B cell (primary cell): ENCODE measurements at regions not wholly inside any gene's neighbourhood (a gene's known extent, or its start where the extent isn't known, plus 50 kb on each side); places are given as distances from the start of the nearest gene placed in this dataset.

ENCODE experiments used
- ATAC-seq: fragments of 200-7000 bp; cut with Tn5 transposase; one replicate; pipeline ENCODE4 v1.10.0; 2021; ENCODE audit warnings: low read depth, mild to moderate bottlenecking, moderate number of reproducible peaks, moderate library complexity
- CTCF ChIA-PET: fragments of 350-600 bp; sonication (Branson Sonifier 250); formaldehyde crosslinking; loops from one replicate; lab custom pipeline; 2021; ENCODE audit warnings: antibody characterized with exemption, inconsistent platforms; lab: Charles Lee
- POLR2A ChIA-PET: fragments of 350-600 bp; sonication (Branson Sonifier 250); formaldehyde crosslinking; loops from one replicate; lab custom pipeline; 2021; ENCODE audit warnings: antibody characterized with exemption; lab: Charles Lee
- DNase-seq: peaks from one replicate; pipeline ENCODE4 v3.0.0; 2013
- H2AFZ ChIP-seq: 2 replicates; pipeline ENCODE4 v1.6.1; 2012; ENCODE audit warnings: mild to moderate bottlenecking, low read depth, low read length; ENCODE audit not compliant: insufficient read depth, poor library complexity, severe bottlenecking
- H3K27ac ChIP-seq, 2 donors: 1 replicate in 1 of 2; 2 replicates in 1 of 2; pipeline ENCODE4 v1.5.1; 2012 to 2013; ENCODE audit warnings: low read length in 2 of 2, mild to moderate bottlenecking in 2 of 2, moderate library complexity in 1 of 2
- H3K27me3 ChIP-seq, 4 experiments: fragments of 200-600 bp in 1 of 4; sonication (generic) in 1 of 4; replicated peaks in 1 of 4; 1 replicate in 2 of 4; 2 replicates in 2 of 4; pipeline versions ENCODE4 v1.6.1 to v1.7.0; 2013 to 2016; ENCODE audit warnings: low read length in 3 of 4, mild to moderate bottlenecking in 2 of 4, mixed read lengths in 1 of 4, moderate library complexity in 1 of 4; ENCODE audit not compliant: insufficient read depth in 4 of 4, control insufficient read depth in 3 of 4; ENCODE audit errors: control extremely low read depth in 1 of 4
- H3K36me3 ChIP-seq, 2 experiments: replicated peaks in 1 of 2; 1 replicate in 1 of 2; 2 replicates in 1 of 2; pipeline versions ENCODE4 v1.6.1 to v1.7.1; 2013; ENCODE audit warnings: low read length in 1 of 2; ENCODE audit not compliant: insufficient read depth in 2 of 2, control insufficient read depth in 1 of 2; ENCODE audit errors: control extremely low read depth in 1 of 2, extremely low read depth in 1 of 2
- H3K4me1 ChIP-seq, 2 donors: fragments of 200-600 bp in 1 of 2; sonication (generic) in 1 of 2; 1 replicate in 1 of 2; 2 replicates in 1 of 2; pipeline versions ENCODE4 v1.5.1 to v1.6.1; 2013 to 2017; ENCODE audit warnings: low read length in 2 of 2; ENCODE audit not compliant: control insufficient read depth in 2 of 2, insufficient read depth in 2 of 2
- H3K4me2 ChIP-seq: replicated peaks from 2 replicates; pipeline ENCODE3; 2012; ENCODE audit warnings: mild to moderate bottlenecking, low read depth, low read length; ENCODE audit not compliant: poor library complexity, severe bottlenecking
- H3K4me3 ChIP-seq, 5 experiments: fragments of 200-600 bp in 1 of 5; sonication (generic) in 1 of 5; 1 replicate in 3 of 5; 2 replicates in 2 of 5; pipeline versions ENCODE4 v1.5.1 to v1.7.0; 2011 to 2016; ENCODE audit warnings: low read length in 4 of 5, mild to moderate bottlenecking in 4 of 5, low read depth in 2 of 5, control low read depth in 1 of 5, moderate library complexity in 1 of 5; ENCODE audit not compliant: insufficient read depth in 1 of 5; ENCODE audit errors: control extremely low read depth in 1 of 5, extremely low read depth in 1 of 5
- H3K79me2 ChIP-seq: fragments of 200-600 bp; sonication (generic); one replicate; pipeline ENCODE4 v1.6.0; 2016; ENCODE audit warnings: low read length; ENCODE audit not compliant: control insufficient read depth, insufficient read depth
- H3K9ac ChIP-seq: fragments of 200-600 bp; sonication (generic); 2 replicates; pipeline ENCODE4 v1.6.1; 2017; ENCODE audit warnings: mild to moderate bottlenecking, low read length, moderate library complexity
- H3K9me3 ChIP-seq, 3 donors: one replicate each; pipeline versions ENCODE4 v1.6.1 to v1.7.1; 2013; ENCODE audit warnings: low read length in 2 of 3; ENCODE audit not compliant: control insufficient read depth in 2 of 3, insufficient read depth in 1 of 3; ENCODE audit errors: control extremely low read depth in 1 of 3
- H4K20me1 ChIP-seq: 2 replicates; pipeline ENCODE4 v1.6.0; 2012; ENCODE audit warnings: mild to moderate bottlenecking, low read length; ENCODE audit not compliant: insufficient read depth, control insufficient read depth, poor library complexity, severe bottlenecking
- H3K27ac Mint-ChIP-seq: one replicate; pipeline ENCODE4 v1.8.0; 2021; ENCODE audit warnings: mixed read lengths
- H3K27me3 Mint-ChIP-seq: one replicate; pipeline ENCODE4 v1.8.0; 2021; ENCODE audit warnings: mixed read lengths
- H3K4me1 Mint-ChIP-seq: one replicate; pipeline ENCODE4 v1.8.0; 2021; ENCODE audit warnings: mixed read lengths
- H3K4me3 Mint-ChIP-seq: one replicate; pipeline ENCODE4 v1.8.0; 2021; ENCODE audit warnings: mixed read lengths
- H3K9me3 Mint-ChIP-seq: one replicate; pipeline ENCODE4 v1.8.0; 2022; ENCODE audit warnings: mixed read lengths; ENCODE audit not compliant: insufficient read depth
- EZH2 ChIP-seq: IDR thresholded peaks from 2 replicates; pipeline ENCODE4 v1.6.1; 2012; ENCODE audit warnings: borderline replicate concordance, low read depth, mild to moderate bottlenecking, moderate library complexity, low read length; ENCODE audit not compliant: insufficient read depth, poor library complexity, severe bottlenecking
- WGBS: methylation state at CpG from one replicate; pipeline ENCODE4 v1.1.5; 2013; ENCODE audit warnings: missing lambda C conversion rate; ENCODE audit not compliant: insufficient coverage; 5-methylcytosine and 5-hydroxymethylcytosine counted together
- intact Hi-C: fragments of 100-400 bp; cut with micrococcal nuclease; formaldehyde crosslinking; loops from one replicate; pipeline ENCODE4 v1.10.0; 2022
- TF ChIP-seq, protein P1 (sequence below): fragments of 200-600 bp; IDR thresholded peaks from one replicate; pipeline ENCODE4 v1.8.0; 2022; ENCODE audit warnings: antibody characterized with exemption, mild to moderate bottlenecking

DNA sequence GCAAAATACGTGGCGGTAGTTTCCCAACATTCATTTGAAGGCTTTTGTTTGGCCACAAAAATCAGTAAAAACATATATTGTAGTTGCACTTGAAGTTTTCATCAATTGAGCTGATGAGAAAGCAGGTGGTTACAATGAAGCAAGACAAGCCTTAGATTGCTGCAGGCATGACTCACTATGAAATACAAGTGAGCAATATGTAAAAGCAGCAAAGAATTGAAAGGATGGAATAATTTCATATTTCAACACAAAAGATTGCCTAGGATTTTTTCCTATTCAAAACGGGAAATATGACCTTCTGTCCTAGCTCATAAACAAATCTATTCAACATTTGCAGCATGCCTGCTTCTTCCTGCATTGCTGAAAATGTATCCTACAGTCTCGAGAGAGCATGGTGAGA, 190.9 kb upstream of the BANK1 start:
- no peaks in the 10 kb centered on the region for H3K27me3 Mint-ChIP-seq
- H3K4me3 Mint-ChIP-seq = no peak overlapping the region
- H3K27me3 ChIP-seq = no peaks in the 10 kb centered on the region
- no peak overlapping the region for H3K27ac Mint-ChIP-seq
- intact Hi-C loops = loop anchor here (10.0 kb wide), 1 partner anchor 135 kb away; no protein-coding TSS in a partner anchor
- H3K27ac ChIP-seq = no peak overlapping the region
- H3K4me3 ChIP-seq = no peak overlapping the region
- H3K4me1 ChIP-seq = peaks cover 10 to 14% of the 10 kb centered on the region in 2 donors
- TF ChIP-seq, protein P1, sequence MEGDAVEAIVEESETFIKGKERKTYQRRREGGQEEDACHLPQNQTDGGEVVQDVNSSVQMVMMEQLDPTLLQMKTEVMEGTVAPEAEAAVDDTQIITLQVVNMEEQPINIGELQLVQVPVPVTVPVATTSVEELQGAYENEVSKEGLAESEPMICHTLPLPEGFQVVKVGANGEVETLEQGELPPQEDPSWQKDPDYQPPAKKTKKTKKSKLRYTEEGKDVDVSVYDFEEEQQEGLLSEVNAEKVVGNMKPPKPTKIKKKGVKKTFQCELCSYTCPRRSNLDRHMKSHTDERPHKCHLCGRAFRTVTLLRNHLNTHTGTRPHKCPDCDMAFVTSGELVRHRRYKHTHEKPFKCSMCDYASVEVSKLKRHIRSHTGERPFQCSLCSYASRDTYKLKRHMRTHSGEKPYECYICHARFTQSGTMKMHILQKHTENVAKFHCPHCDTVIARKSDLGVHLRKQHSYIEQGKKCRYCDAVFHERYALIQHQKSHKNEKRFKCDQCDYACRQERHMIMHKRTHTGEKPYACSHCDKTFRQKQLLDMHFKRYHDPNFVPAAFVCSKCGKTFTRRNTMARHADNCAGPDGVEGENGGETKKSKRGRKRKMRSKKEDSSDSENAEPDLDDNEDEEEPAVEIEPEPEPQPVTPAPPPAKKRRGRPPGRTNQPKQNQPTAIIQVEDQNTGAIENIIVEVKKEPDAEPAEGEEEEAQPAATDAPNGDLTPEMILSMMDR = no peak
- no peak for TF ChIP-seq EZH2
- ATAC-seq (no peak), DNase-seq (no peak)
- H2AFZ ChIP-seq = no peak overlapping the region
- H3K4me1 Mint-ChIP-seq = peaks cover 15% of the 10 kb centered on the region
- no peak overlapping the region for H3K9ac ChIP-seq
- H3K79me2 ChIP-seq = no peaks in the 10 kb centered on the region
- 86% methylated on average over 2 of the region's 4 CpGs for WGBS
- no peaks in the 10 kb centered on the region for H3K9me3 ChIP-seq
- ChIA-PET CTCF (no interaction called here), POLR2A (no interaction called here)
- H3K36me3 ChIP-seq = no peaks in the 10 kb centered on the region
- no peaks in the 10 kb centered on the region for H3K9me3 Mint-ChIP-seq
- H4K20me1 ChIP-seq = no peaks in the 10 kb centered on the region
- no peak overlapping the region for H3K4me2 ChIP-seq

GRCh38 chr4:101596781-101597552, 193.6 kb upstream of the BANK1 start:
- TF ChIP-seq EZH2 = no peak
- TF ChIP-seq, protein P1 = peak; percentile 51
- no peak overlapping the region for H3K27ac Mint-ChIP-seq
- no peaks in the 10 kb centered on the region for H3K36me3 ChIP-seq
- WGBS = no CpG with 5 or more reads among the region's 2 CpGs
- H3K4me2 ChIP-seq = peak overlapping the region; percentile 32
- POLR2A ChIA-PET = no interaction called here
- intact Hi-C loops = loop anchor here (10.0 kb wide), 1 partner anchor 138 kb away; no protein-coding TSS in a partner anchor
- H3K27me3 ChIP-seq = no peaks in the 10 kb centered on the region
- H2AFZ ChIP-seq = no peak overlapping the region
- peaks cover 10 to 14% of the 10 kb centered on the region in 2 donors for H3K4me1 ChIP-seq
- ATAC-seq = peak; percentile 64
- no peaks in the 10 kb centered on the region for H3K9me3 Mint-ChIP-seq
- H4K20me1 ChIP-seq = no peaks in the 10 kb centered on the region
- no peak overlapping the region for H3K27ac ChIP-seq
- peak; percentile 57 for DNase-seq
- H3K79me2 ChIP-seq = no peaks in the 10 kb centered on the region
- no peaks in the 10 kb centered on the region for H3K27me3 Mint-ChIP-seq
- H3K4me3 Mint-ChIP-seq = peak overlapping the region; percentile 8
- peaks cover 15% of the 10 kb centered on the region for H3K4me1 Mint-ChIP-seq
- H3K9me3 ChIP-seq = no peaks in the 10 kb centered on the region
- H3K4me3 ChIP-seq = no peak overlapping the region
- no peak overlapping the region for H3K9ac ChIP-seq
- CTCF ChIA-PET = interaction anchor here (0.9 to 1.6 kb wide), 5 partner anchors 95 to 1503 kb away, joined by 3 to 4 read pairs (median 3); no protein-coding TSS in a partner anchor
